Activated T-cell treated with anti-CD3 and anti-CD28 coated beads for 48 hours (primary cell): ENCODE measurements at regions not wholly inside any gene's neighbourhood (a gene's known extent, or its start where the extent isn't known, plus 50 kb on each side); places are given as distances from the start of the nearest gene placed in this dataset.
"Not testable (repeated sequence)": the region's sequence is repeated elsewhere in the genome, so short reads cannot be mapped to it uniquely, and the experiment has no call there.

ENCODE experiments used
- DNase-seq: peaks from one replicate; pipeline ENCODE4 v3.0.0-alpha.2; 2020; ENCODE audit warnings: low read depth

DNA sequence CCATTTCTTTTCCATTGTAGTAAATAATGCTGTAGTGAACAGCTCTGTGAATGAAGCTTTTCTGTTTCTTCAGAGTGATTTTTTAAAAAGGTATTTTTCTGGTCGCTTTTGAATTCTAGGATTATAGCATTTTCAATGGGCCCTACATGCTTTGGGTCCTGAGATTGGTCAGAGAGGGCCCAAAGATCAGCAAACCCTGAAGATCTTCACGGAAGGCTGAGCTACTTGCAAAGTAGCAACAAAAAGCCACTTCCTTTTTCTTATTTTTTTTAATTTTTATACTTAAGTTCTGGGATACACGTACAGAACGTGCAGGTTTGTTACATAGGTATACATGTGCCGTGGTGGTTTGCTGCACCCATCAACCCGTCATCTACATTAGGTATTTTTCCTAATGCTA is 200.5 kb downstream of the FAT3 start:
- DNase-seq: no peak

DNA sequence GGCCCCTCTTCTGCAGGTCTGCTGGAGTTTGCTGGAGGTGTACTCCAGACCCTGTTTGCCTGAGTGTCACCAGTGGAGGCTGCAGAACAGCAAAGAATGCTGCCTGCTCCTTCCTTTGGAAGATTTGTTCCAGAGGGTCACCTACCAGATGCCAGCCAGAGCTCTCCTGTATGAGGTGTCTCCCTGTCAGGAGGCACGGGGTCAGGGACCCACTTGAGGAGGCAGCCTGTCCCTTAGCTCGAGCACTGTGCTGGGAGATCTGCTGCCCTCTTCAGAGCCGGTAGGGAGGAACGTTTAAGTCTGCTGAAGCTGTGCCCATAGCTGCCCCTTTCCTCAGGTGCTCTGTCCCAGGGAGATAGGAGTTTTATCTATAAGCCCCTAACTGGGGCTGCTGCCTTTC is 207.9 kb downstream of the FAT3 start:
- no peak for DNase-seq

DNA sequence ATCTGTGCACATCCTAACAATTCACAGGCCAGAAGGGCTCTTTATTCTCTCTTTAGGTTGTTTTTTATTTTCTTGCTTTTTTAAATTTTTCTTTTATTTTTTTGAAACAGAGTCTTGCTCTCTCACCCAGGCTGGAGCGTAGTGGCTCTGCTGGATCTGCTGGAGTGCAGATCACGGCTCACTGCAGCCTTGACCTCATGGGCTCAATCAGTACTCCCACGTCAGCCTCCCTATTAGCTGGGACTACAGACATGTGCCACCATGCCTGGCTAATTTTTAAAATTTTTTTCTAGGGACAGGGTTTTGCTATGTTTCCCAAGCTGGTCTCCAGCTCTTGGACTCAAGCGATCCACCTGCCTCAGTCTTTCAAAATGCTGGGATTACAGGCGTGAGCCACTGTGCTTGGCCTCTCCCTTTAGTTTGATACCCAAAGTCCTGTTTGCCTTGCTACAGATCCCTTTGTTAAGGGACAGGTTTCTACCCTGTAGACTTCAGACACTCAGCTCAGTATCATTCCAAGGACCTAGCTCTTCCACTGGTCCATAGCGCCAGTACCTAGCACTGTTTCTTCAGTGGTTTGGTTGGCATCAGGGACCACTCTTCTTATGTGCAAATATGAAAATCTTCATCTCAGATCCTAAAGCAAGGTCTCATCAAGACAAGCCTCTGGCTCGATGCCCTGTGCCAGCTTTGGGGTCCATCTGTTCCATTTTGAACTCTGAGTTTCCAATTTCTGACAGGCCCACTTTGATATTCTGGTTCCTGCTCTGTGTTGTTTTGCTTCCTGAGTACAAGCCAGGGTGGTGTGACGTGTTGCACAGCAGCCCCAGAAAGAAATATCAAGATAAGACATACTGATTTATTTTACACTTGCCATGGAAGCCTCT is 211.7 kb downstream of the FAT3 start:
- DNase-seq: no peak

DNA sequence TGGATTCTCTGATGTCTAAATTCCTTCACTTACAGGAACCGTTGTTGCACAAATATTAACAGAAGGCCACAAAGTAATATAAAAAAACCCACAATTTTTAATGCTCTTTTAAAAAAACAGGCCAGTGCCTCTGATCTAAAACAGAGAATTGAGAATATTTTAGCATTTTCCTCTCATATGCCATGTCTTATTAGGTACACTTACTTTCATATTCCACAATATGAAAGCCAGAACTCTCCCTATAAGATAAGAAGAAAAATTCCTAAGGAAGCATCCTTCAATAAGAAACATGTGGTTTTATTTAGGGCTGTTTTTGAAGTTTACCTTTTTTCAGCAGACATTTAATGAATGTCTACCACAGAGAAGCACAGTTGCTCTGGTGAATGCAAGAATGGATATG is 214.5 kb downstream of the FAT3 start:
- no peak for DNase-seq

DNA sequence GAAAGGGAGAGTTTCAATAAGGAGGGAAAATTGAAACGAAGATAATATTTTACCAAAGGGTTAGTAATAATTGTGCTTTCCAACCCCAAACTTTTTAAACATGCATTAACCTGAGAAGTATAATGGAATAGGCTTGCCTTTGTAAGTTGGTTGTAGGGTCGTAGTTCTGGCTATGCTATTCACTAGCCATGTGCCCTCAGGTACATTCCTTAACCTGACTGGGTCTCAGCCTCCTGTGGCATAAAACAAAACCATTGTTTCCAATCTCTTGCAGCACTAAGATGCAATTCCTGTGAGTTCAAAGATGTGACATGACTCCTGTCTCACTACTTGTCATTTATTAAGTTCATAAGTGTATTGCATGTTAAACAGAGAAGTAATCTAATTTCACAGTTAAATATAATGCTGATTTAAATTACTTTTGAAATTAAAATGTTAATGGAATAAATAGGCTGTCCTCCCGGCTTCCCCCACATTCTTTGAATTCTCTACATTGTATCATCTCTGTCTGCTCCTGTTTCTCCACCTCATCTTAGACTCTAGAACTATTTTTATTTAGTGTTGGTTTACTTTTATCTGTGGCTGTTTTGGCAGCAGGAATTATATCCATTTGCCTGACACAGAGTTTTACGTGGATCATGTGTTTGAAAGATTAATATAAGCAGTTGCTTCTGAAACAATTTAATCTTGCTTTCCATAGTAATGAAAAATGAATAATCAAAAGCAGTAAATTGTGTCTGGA is 216.3 kb downstream of the FAT3 start:
- no peak for DNase-seq

DNA sequence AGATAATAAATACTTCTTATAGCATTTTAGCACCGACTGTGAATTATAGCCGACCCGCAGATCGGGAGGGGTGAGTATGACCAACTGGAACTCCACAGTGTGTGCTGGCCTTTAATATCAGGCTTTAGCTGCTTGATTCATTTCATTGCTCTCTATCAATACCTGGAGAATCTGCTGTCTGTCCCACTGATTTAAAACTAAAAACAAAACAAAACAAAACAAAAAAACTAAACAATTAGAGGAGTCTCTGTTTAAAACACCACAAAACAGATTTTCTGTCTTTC is 216.8 kb downstream of the FAT3 start:
- no peak for DNase-seq

DNA sequence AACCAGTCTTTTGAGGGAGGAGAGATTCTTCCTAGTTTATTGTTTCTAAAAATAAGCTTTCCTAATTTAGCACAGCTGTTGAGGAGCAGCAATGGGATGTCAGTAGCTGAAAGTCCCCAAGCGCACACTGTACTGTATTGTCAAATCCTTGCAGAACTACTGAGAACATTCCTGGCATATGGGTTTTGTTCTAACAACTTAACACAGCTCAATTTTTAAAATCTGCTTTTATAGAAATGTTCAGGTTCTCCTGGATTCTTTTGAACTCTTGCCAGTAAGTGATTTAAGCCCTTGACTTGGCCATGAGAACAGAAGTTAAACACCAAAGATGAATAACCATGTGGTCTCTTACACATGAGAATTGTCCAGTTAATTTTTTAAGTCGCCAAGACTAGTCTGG is 218.6 kb downstream of the FAT3 start:
- DNase-seq: no peak

DNA sequence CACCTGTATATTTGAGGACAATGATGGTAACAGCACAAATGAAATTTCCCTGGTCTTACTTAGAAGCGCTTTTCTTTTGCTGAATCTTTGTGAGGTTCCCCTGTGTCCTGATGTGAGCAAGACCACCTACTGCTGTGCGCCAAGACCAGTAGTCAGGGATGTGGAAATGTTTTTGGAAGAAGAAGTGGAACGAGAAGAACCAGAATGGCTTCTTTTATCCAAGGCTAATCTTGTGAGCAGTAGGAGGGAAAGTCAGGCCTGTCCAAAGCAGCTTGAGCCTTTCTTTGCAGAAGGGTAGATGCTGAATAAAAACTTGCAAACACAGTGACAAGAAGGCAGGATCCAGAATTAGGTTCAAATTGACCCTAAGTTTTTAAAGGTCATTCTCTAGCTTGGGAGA is 223.0 kb downstream of the FAT3 start:
- no peak for DNase-seq

DNA sequence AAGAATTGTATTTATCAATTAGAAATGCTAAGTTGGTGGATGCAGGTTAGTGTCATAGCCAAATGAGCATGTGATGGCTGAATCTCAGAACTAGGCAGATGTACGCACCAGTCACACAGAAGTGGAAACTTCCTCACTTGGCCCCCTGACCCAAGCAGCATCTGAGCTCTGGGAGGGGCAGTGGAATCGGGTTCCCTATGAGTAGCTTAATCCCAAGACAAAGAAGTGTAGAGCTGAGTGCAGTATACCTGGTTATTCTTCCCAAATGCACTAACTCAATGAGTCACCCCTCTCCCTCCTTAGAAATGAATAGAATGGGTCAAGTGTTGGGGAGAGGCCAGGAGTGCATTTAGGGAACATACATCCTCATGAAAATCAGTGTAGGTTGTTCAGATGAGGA is 224.6 kb downstream of the FAT3 start:
- no peak for DNase-seq

DNA sequence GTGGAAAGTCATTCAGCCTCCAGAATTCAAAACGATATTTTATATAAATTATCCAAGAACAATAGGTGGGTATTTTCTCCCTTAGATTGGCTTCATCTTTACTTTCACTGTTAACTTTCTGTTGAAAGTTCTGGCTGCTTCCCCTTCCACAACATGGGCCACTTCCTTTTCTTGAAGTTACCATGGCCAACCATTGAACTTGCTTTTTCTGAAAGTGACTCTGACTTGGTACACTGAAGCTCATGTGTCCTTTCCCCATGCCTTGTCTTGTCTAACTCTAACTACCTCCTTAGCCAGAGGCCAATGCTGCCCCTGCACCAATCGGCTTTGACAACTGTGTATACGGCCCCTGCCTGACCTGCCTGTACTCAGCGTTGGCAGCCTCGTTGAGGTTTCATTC is 225.2 kb downstream of the FAT3 start:
- no peak for DNase-seq

DNA sequence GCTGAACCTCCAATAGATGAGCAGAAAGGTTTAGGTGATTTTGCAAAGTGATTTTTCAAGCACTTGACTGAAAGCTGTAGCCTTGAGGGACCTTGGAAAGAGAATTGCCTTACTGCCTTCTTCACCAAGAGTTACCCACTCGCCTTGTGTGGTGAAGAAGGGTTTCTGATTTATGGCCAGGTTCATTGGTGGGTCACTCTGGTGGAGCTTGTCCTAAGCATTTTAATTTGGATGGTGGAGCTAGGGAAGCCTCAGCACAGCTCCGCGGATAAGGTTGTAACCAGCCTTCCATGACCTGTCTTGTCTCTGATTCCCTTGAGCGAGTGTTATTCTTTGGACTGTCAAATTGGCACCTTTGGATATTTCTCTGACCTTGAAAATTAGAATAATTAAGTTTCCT is 226.4 kb downstream of the FAT3 start:
- no peak for DNase-seq

DNA sequence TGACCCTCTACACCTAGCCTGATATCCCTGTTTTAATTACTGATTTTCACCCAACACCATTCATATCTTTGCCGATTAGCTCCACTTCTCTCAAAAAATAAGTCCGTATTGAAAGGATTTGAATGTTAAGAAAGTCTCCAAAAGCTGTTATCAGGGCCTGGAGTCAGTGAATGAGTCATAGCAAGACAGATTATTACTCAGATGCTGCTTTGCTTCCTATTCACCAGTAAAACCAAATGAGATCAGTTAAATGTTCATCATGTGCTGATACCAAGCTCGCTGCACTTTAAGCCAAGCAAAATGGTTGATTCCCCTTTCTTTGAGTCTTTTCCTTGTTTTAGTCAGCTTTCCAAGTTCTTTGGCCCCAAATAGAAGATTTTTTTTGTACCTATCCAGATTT is 228.4 kb downstream of the FAT3 start:
- no peak for DNase-seq

DNA sequence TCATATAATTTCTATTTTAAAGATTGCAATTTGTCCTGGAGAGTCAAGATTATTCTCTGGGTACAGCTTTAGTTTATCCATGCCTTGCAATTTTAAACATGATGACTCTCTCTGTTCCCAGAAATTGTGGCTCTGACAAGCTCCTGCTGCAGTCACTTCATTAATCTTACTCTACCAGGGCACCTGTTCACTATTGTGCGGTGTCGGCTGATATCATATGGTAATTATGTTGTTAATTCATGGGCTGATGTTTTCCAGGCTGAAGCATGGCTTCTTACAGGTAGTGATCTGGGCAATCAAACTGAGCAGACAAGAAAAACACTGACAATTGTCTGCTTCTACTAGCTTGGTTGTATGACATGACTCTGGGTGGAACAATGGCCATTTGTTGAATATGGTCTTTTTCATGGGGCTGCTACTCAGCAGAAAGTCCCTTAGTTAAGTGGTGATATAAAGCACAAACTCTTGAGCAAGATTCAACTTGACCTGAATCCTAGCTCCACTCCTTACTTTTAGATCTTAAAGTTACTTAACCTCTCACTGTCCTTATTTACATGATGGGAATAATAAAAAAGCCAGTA is 230.7 kb downstream of the FAT3 start:
- no peak for DNase-seq

DNA sequence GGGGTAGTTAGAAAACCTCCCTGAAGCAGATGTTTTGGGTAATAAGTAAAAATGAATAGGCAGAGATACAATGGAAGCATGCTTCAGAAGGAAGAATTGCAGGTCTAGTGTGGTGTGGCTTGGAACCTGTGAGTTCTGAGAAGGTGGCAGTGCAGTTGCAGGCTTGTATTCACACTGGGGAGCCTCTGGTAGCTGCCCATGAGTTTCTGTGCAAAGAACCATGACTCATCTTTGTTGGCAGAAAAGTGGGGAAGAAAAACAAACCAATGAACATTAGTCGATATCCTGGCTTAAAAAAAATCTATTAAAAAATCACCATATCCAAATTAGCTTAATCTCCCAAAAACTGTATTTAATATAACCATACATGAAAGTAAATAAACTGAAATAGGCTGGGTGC is 232.6 kb downstream of the FAT3 start:
- no peak for DNase-seq

DNA sequence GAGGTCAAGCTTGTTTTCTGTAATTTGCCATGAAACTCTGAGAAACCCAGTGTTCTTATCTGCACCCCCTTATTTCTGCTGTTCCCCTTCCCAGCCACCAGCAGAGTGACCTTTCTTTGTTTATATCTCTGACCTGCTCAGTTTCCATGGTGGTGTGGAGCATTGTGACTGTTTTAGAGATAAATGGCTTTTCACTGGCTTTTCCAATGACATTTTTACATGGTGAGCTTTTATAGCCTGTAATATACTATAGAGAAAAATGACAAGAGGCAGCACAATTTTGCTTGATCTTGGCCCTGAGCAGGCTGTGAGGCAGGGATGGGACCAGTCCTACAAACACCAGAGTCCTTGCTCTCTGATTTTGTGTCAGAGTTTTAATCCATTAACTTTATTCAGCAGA is 233.9 kb downstream of the FAT3 start:
- no peak for DNase-seq

DNA sequence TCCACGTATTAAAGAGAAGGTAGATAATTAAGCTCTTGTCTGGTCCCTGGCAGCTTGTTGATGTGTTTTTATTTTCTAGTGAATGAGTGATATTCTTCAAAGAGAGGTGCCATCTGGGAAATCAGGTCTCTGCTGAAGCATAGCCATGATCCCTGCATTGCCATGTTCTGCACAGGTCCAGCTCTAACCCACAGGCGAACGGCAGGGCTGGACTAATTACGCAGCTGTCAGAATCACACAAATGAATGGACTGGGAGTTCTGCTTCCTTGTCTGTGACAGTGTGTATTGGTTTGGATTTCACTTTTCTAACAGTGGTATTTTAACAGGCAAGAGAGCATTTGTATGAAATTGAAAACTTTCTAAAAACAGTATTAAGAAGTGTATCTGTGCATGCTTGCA is 235.6 kb downstream of the FAT3 start:
- no peak for DNase-seq

DNA sequence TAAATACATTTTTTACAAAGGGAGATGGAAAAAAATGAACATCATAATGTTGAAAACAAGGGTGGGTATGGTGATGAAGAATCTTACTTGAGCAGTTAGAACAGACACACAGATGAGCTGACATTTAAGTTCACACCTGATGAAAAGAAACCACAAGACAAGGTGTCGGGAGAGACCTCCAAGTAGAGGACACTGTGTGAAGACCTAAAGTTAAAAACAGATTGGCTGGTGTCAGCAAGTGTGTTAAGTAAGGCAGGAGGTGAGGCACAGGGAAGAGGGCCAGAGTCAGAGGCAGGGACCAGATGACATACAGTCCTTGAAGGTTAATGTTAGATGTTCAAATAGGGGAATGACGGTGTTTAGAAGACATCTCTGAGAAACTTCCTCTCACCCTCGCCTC is 236.8 kb downstream of the FAT3 start:
- no peak for DNase-seq

DNA sequence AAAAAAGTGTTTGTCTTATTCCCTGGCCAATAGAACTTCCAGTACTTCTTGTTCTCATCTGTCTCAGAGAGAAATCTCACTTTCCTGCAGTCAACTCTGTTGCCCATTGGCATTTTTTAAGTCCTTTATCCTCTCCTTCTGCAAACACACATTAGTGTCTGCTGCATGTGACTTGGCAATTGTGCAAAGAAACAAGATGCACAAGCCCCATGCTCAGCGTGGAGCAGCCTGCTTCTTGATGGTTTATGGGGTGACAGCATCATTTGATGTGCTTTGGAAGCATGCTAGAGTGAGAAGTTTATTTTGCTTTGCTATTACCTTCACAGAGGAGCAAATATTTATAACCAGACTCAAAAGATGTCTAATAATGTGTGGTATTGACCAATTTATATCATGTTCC is 238.2 kb downstream of the FAT3 start:
- no peak for DNase-seq

DNA sequence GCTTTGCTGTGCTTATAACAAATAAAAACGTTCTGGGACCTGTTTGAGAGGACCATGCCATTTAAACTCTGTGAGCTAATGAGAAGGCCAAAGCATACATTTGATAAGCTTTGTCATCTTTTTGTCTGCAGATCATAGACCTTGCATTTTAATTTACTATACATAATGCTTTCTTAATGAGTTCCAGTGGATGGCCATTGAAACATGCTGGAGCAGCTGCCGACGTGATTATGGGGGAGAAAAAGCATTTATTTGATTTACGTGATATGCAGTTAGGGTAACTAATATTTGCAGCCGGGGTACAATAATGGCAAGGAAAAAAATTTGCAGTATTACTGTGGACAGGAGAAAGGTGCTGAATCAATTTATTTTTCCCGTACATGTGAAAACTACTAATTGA is 240.2 kb downstream of the FAT3 start:
- DNase-seq: no peak

DNA sequence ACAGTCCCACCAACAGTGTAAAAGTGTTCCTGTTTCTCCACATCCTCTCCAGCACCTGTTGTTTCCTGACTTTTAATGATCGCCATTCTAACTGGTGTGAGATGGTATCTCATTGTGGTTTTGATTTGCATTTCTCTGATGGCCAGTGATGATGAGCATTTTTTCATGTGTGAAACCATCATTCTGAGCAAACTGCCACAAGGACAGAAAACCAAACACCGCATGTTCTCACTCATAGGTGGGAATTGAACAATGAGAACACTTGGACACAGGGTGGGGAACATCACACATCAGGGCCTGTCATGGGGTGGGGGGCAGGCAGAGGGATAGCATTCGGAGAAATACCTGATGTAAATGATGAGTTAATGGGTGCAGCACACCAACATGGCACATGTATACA is 240.8 kb downstream of the FAT3 start:
- DNase-seq: not testable (repeated sequence)

DNA sequence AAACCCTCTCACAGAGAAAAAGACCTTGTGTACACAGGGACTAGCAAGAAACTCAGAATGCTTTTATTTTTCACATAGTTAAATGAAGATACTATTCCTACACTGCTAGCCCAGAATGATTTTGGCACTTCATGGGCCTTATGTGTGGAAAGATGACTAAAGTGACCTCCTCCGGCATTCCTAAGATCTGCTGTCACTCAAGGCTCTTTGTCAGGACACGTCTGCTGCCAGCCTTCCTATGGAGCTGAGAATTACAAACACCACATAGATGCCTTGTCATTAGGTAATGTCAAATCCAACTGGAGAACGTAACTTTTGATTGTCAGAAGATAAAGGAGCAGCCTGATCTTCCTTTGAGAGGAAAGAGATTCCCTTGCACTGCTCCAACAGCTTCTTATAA is 249.1 kb downstream of the FAT3 start:
- no peak for DNase-seq

DNA sequence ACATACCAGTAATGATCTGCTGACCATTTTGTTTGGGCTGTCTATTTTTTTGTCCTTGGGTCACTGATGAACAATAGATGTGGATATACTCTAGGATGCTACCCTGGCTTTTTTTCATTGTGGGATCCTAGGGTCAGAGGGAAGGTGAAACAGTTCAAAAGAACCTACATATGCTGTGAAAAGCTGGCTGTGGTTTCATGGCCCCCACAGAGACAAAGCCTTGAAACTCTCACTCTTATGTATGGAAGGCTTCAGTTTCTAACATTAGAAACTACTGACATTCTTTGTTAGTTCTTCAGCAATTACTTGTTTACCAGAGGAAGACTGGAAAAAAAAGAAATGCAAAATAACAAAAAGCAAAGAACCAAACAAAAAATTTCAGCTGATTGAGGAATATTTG is 250.7 kb downstream of the FAT3 start:
- no peak for DNase-seq

DNA sequence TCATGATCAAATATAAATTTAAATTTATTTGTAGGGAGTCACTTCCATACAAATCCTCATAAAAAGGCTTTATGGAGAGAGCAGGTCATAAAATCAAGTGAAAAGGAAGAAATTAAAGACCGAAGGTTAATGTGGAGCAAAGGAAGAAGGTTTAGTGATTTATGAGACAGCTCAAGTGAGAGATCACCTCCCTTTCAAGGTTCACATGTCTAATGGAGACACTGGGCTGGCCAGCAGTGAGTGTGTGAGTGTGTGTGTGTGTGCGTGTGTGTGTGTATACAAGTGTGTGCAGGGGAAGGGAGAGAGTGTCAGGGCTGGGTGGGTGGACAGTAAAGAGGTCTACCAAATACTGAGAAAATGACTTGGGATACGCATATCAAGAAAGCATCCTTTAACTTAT is 251.2 kb downstream of the FAT3 start:
- no peak for DNase-seq

DNA sequence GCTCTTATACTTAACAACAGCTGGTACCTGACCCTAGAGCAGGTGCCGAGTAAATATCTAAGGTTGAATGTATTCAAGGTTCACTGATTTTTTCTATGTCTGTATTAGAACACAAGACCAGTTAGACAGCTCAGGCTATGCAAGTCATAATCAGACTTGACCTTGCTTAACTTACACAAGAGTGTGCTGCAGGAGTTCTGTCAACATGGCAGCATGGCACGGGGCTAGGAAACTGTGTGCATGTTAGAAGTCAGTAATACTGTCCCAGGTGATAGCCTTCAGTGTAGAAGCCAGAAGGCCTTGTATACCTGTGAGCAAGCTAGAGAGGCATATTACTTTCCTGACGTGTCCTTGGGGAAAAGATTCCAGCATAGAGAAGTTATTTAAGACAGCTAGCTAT is 253.1 kb downstream of the FAT3 start:
- DNase-seq: no peak
